Psoas muscle (tissue), 7 donors: ENCODE measurements at regions not wholly inside any gene's neighbourhood (a gene's known extent, or its start where the extent isn't known, plus 50 kb on each side); places are given as distances from the start of the nearest gene placed in this dataset.

Experiments
- ATAC-seq, 4 donors: fragments of 200-7000 bp; cut with Tn5 transposase; one replicate each; pipeline ENCODE4 v1.9.1; 2020; ENCODE audit warnings: moderate library complexity in 3 of 4, mild to moderate bottlenecking in 2 of 4
- DNase-seq, 2 donors: peaks; one replicate each; pipeline ENCODE4 v3.0.0-alpha.2; 2020
- H3K27ac ChIP-seq: fragments of 200-600 bp; one replicate; pipeline ENCODE4 v1.8.0; 2022
- H3K27me3 ChIP-seq, 3 donors: fragments of 200-600 bp in 1 of 3; one replicate each; pipeline versions ENCODE4 v1.6.1 to v1.8.0; 2013 to 2022; ENCODE audit warnings: low read length in 2 of 3, mild to moderate bottlenecking in 2 of 3, moderate library complexity in 1 of 3; ENCODE audit not compliant: insufficient read depth in 3 of 3
- H3K36me3 ChIP-seq, 2 donors: fragments of 200-600 bp in 1 of 2; one replicate each; pipeline versions ENCODE4 v1.6.1 to v1.8.0; 2013 to 2022; ENCODE audit warnings: low read depth in 1 of 2, mild to moderate bottlenecking in 1 of 2, moderate library complexity in 1 of 2; ENCODE audit not compliant: insufficient read depth in 1 of 2
- H3K4me1 ChIP-seq: fragments of 200-600 bp; one replicate; pipeline ENCODE4 v1.8.0; 2022
- H3K4me3 ChIP-seq: fragments of 200-600 bp; one replicate; pipeline ENCODE4 v1.8.0; 2022; ENCODE audit warnings: mild to moderate bottlenecking
- H3K9me3 ChIP-seq: fragments of 200-600 bp; one replicate; pipeline ENCODE4 v1.8.0; 2022
- CTCF ChIP-seq: fragments of 200-600 bp; IDR thresholded peaks from one replicate; pipeline ENCODE4 v1.8.0; 2022; ENCODE audit warnings: antibody characterized with exemption
- WGBS, 3 donors: extraction: QIAGEN DNeasy Blood & Tissue Kit; methylation state at CpG; one replicate each; pipeline versions ENCODE4 v1.1.6 to v1.1.7; 2013; 5-methylcytosine and 5-hydroxymethylcytosine counted together
- intact Hi-C, 2 donors: fragments of 100-400 bp; cut with DNase I; formaldehyde crosslinking; loops; one replicate each; pipeline versions ENCODE4 v1.11.0 to v1.14.2; 2022
- donor health status: healthy with polysubstance abuse.
- donor health status: DM: no; HTN: no; CAD: no; lungs with moderate emphysema.
- donor health status: Bipolar disorder and iron deficiency.
- donor health status: healthy.
- donor health status: DM: yes; HTN: yes; CAD: no.
- donor health status: DM: no; HTN: no; CAD: no.
- donor health status: DM: yes; HTN: yes; CAD: no.

- H3K4me3 ChIP-seq = no peak overlapping the region
- H3K36me3 ChIP-seq = no peaks in the 10 kb centered on the region
- ATAC-seq (no peak), DNase-seq (no peak)
- H3K27me3 ChIP-seq = no peaks in the 10 kb centered on the region
- no peak overlapping the region for H3K27ac ChIP-seq
- no peaks in the 10 kb centered on the region for H3K4me1 ChIP-seq
- 77 to 85% (median 84%) methylated on average over 4 of the region's 4 CpGs for WGBS, 3 donors
- intact Hi-C loops = no loop called here
- TF ChIP-seq CTCF = no peak
- H3K9me3 ChIP-seq = no peaks in the 10 kb centered on the region
Measured at GRCh38 chr4:38280323-38280706, 320.1 kb downstream of the PTTG2 start.

DNA sequence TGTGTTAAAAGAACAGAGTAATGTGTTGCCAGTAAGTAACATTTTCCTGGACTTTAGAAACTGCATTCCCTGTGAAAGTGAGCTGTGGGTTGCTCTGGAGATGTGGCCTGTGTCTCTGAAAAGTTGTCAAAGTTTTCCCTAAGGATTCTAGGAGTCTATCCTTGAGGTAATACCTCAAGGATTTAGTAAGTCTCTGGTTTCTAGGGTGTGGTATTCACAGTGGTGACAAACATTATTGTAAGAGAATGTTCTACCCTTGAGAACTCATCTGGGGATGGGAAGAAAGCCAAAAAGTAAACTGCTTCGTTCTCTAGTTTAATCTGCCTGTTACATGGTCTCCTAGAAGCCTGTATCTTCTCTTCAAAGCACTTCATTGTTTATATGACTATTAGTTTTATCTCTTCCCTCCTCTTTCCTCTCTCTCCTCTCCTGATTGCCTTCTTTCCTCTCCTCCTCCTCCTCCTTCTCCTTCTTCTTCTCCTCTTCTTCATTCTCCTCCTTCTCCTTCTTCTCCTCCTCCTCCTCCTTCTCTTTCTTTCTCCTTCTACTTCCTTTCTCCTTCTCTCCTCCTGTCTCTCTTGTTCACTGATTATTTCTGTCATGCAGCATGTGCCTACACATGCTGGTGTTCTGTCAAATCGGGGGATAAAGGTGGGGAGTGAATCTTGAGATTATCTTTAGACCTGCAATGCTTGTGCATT, 321.3 kb downstream of the PTTG2 start:
- DNase-seq (no peak), ATAC-seq (no peak)
- no peak for TF ChIP-seq CTCF
- intact Hi-C loops = no loop called here
- WGBS, 3 donors = 48 to 63% (median 53%) methylated on average over 2 of the region's 2 CpGs
- Histone ChIP-seq H3K36me3 (no peaks in the 10 kb centered on the region), H3K4me3 (no peak overlapping the region), H3K27ac (no peak overlapping the region), H3K27me3 (no peaks in the 10 kb centered on the region), H3K9me3 (no peaks in the 10 kb centered on the region), H3K4me1 (no peaks in the 10 kb centered on the region)

DNA sequence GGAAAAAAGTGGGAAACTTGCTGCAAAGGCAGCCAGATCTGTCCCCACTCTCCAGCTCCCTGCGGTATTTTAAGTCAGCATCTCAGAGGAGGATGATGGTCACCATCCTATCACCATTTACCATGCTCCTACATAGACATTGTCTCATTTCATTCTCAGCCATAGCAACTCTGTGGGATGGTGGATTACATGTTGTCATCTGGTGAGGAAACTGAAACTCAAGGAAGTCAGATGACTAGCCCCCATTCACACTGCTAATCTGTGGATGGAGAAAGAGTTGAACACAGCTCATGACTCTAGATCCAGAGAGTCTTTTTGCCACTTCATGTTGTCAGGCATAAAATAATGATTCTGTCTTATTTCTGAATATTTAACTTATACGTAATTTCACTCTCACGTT, 323.5 kb downstream of the PTTG2 start:
- Histone ChIP-seq H3K4me3 (no peak overlapping the region), H3K27me3 (no peaks in the 10 kb centered on the region), H3K36me3 (no peaks in the 10 kb centered on the region), H3K27ac (no peak overlapping the region), H3K9me3 (no peaks in the 10 kb centered on the region), H3K4me1 (no peaks in the 10 kb centered on the region)
- WGBS, 3 donors = 80 to 96% (median 95%) methylated on average over 3 of the region's 3 CpGs
- no peak for DNase-seq
- intact Hi-C loops = no loop called here
- no peak for ATAC-seq
- TF ChIP-seq CTCF = no peak

DNA sequence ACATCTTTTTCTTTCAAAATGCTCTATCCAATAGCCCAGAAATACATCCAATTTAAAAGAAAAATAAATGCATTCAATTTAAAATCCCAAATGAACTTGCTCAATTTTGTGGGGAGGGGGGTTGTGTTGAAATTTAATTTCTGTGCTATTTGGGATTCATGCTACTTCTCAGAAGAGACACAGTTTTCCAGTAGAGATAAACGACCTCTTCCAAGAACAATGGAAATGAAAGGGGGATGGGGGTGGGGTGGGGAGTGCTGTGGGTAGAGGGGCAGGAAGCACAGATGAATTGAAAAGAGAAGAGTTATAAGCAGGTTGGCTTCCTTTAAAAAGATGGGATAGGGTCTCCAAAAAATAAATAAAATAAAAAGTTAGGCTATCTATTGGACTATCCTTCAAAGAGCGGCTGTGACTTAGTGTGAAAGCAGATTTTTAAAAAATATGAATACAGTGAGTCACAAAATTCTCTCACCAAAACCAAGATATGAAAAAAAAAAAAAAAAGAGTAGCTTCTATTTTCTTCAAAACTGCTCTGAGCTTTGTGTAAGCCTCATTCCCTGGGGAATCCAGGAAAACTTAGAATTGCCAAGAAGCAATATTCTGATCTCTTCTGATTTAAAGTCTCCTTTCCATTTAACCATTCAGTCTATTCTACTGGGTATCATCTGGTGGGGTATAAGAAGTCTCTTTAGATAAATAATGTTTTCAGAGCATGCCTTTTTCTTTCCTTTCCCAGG, 324.3 kb downstream of the PTTG2 start:
- Histone ChIP-seq H3K4me1 (no peaks in the 10 kb centered on the region), H3K4me3 (no peak overlapping the region), H3K27ac (no peak overlapping the region), H3K9me3 (no peaks in the 10 kb centered on the region), H3K36me3 (no peaks in the 10 kb centered on the region), H3K27me3 (no peaks in the 10 kb centered on the region)
- intact Hi-C loops = no loop called here
- WGBS, 3 donors = 65 to 71% (median 70%) methylated on average over 2 of the region's 2 CpGs
- no peak for TF ChIP-seq CTCF
- ATAC-seq (no peak), DNase-seq (no peak)
